ENCODE measurements at regions not wholly inside any gene's neighbourhood (a gene's known extent, or its start where the extent isn't known, plus 50 kb on each side); places are given as distances from the start of the nearest gene placed in this dataset.

GRCh38 chr10:2300231-2300630 is 562.9 kb upstream of the ADARB2 start:
- no peak for DNase-seq

GRCh38 chr10:2296179-2296891 is 559.0 kb upstream of the ADARB2 start:
- DNase-seq: no peak

GRCh38 chr10:2294739-2295138 is 557.4 kb upstream of the ADARB2 start:
- DNase-seq: peak; percentile 40

- no peak for DNase-seq
Measured at GRCh38 chr10:2284071-2284470, 546.7 kb upstream of the ADARB2 start.

- DNase-seq: no peak
Measured at GRCh38 chr10:2282202-2282601, 544.9 kb upstream of the ADARB2 start.

- no peak for DNase-seq
Measured at GRCh38 chr10:2280713-2281300, 543.5 kb upstream of the ADARB2 start.

DNA sequence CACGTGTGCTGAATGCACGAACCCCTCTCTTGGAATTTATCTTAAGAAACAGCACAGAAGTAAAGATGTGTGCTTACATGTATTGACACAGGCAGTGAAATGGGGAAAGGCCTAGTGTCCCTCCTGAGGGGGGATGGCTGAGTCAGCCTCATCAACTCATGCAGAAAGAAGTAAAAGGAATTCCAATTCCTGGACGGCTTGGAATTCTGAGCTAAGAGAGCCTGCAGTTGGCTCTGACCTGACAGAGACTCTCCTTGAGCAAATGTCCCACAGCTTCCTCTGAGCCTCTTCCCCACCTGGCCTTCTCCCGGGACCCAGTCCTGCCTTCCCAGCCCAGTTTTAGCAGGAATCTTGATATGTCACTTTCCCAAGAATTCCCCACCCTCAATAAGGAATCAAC is 542.4 kb upstream of the ADARB2 start:
- no peak for DNase-seq

DNA sequence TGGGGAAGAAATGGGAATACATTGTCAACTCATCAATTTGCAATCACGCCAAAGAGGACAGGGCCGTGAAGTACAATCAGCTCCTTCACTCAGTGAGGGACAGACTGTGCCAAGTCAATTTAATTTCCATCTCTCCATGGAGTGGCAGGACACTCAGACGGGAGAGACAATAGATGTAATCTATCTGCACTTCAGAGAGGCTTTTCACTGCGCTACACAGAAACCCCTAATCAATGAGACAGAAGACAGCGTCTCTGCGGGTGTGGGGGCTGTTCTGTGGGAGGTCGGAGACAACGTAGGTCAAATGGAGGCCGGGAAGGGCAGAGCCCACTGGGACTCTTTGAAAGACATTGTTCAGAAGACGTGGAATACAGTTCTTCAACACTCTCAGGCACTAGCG is 541.0 kb upstream of the ADARB2 start:
- no peak for DNase-seq

DNA sequence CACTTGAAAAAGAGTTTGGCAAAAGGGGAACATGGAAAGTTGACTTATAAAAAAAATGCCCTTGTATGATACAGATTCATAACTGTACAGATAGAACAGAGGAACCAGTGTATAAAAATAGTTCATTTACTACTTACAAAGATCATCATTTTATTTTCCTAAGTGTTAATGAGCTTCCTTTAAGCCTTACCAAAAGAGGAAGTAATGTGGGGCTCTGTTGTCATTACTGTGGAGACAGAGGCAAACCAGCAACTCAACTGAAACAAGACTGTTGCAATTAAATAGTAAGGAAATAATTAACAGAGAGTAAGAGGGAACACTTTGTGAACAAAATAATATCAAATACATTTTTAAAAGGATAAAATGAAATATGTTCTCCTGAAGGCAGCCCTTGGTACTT is 526.2 kb upstream of the ADARB2 start:
- DNase-seq: no peak

GRCh38 chr10:2262878-2263277 is 525.6 kb upstream of the ADARB2 start:
- DNase-seq: no peak

DNA sequence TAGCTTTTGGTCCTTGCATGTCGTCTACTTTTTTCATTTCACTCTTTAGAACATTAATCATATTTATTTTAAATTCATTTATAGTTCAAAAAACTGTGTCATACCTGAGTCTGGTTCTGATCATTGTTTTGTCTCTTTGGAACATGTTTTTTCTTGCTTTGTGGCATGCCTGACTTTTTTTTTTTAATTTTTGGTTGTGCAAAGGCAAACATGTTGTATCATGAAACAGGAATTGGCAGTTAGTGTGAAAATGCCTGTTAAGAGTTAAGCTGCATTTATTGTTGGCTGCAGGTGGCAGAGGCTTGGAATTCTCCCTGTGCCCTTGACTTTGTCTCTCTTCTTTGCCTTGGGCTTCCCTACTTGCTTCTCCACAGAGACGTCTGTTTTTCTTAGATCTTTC is 525.0 kb upstream of the ADARB2 start:
- DNase-seq: no peak

DNA sequence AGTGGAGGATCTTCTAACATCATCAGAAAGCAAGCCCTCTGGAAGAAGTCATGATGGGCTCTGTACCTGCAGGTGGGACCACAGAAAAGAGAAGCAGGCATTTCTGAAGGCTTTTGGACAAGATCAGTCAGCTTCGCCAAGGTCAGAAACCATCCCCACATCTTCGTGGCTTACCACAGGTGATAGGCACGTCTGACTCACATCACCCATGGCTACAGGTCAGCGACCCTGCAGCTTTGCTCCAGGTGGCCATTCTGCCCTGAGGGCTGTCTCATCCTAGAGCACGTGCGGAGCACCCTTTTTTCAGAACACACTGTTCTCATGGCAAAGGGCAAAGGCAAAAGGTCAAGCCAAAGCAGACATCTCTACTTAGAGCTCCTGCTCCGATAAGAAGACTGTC is 518.9 kb upstream of the ADARB2 start:
- DNase-seq: no peak

GRCh38 chr10:2252096-2252495 is 514.8 kb upstream of the ADARB2 start:
- DNase-seq: no peak

DNA sequence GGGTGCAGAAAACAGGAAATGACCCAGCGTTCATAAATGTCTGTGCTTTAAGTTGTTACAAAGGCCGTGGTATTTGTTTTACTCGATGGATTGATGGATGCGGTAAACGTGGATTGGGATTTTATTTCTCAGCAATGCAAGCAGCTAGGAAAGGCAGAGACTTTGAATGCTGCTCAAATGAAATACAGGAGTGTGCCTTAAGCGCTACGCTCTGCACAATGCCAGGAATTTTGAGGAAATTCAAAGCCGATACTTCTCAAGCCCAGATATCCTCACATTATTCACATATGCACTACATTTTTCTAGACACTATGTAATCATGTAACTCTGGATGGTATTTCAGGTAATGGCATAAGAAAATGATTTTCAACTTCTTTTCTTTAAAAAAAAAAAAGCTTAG is 514.3 kb upstream of the ADARB2 start:
- no peak for DNase-seq

GRCh38 chr10:2246747-2247146 is 509.4 kb upstream of the ADARB2 start:
- DNase-seq: no peak

DNA sequence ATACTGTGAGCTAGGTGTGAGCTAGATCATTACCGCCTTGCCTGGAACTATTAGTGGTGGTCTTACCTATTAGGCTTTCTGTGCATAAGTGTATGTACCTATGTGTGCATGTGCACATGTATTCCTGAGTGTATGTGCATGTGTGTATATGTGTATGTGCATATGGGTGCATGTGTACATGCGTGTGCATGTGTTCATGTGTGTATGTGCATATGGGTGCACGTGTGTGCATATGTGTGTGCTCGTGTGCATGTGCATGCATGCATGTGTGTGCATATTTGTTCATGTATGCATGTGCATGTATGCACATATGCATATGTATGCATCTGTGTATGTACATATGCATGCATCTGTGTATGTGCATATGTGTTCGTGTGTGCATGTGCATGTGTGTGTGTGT is 508.3 kb upstream of the ADARB2 start:
- DNase-seq: no peak

DNA sequence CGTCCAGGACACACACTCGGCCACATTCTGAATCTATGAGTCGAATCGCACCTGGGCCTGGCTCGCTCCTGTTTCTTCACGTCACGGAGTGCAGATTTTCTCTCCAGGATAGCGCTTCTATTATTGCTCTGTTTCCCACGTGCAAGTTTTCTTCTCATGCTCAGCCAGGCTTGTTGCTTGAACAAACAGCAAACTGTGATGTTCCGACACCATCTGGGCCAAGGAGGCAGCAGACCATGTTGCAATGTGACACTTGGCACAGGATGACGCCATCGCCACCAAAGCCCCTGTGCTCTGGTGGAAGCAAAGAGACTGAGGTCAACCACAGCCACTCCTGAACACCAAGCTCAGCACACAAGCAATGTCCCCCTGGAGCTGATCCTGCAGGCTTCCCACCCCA is 507.1 kb upstream of the ADARB2 start:
- DNase-seq: peak; percentile 26

DNA sequence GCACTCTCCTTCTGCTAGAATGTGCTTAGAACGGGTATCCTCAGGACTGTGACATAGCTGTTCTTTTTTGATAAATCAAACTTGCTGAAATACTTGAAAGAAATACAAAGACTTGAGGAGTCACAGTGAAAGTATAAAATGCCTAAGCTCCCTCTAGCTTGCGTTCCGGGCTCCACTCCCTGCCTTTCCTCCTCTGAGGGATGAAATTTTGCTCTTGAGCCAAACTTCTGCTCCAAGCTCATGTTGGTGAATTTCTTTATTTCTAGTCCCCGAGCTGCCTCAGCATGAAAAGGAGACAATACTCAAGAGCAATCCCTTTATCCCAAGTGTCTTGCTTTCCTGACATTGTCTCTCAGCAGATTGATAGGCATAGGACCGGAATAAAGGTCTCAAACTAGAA is 499.6 kb upstream of the ADARB2 start:
- DNase-seq: no peak

GRCh38 chr10:2232479-2232878 is 495.2 kb upstream of the ADARB2 start:
- DNase-seq: no peak

DNA sequence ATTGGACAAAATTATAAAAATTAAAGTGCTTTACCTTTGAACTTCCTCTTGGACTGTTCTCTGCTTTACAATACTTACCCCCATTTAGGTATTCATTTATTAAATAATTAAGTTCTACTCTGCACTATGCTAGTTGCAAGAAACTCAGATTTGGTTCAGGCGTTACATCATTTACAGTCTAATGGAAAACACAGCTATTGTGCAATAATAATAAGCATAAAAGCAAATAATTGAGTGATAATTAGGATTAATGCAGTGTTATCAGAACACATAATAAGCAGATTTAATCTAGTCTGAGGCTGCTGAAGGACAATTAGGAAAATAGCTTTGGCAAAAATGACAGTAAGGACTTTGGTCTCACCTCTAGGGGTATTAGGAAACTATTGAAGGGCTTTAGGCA is 493.2 kb upstream of the ADARB2 start:
- no peak for DNase-seq

- DNase-seq: no peak
Measured at GRCh38 chr10:2228320-2228901, 491.1 kb upstream of the ADARB2 start.

DNA sequence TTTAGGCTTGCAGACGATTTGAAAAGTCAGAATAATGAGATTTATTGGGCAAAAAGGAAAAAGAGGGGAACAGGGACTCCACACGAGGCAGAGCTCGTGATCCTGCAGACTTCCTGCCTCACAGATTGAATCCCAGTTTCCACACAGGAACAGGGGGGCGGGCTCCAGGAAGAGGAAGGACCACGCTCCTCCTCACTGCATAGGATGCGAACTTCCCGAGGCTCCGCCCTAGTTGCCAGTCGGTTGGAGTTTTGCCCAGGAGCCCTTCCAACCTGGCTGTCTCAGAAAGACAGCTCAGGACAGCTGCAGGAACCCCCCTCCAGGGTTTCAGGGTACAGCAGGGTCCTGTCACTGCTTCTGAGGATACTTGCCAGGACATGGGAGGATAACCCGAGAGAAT is 488.3 kb upstream of the ADARB2 start:
- peak; percentile 1 for DNase-seq

GRCh38 chr10:2223548-2224320 is 486.4 kb upstream of the ADARB2 start:
- DNase-seq: no peak

- DNase-seq: no peak
Measured at GRCh38 chr10:2222631-2223030, 485.3 kb upstream of the ADARB2 start.

Measured in NCI-H2171 treated with DMSO at 0.1 percent for 48 hours (cell line).